WTC11 (cell line): ENCODE measurements at regions not wholly inside any gene's neighbourhood (a gene's known extent, or its start where the extent isn't known, plus 50 kb on each side); places are given as distances from the start of the nearest gene placed in this dataset.

ENCODE experiments used
- ATAC-seq: fragments of 200-7000 bp; cut with Tn5 transposase; 2 replicates; pipeline ENCODE4 v1.10.0; 2021; ENCODE audit warnings: mild to moderate bottlenecking, moderate library complexity
- CTCF ChIA-PET: fragments of 300-600 bp; sonication (Branson Sonifier 250); formaldehyde crosslinking; loops from one replicate; lab custom pipeline; 2021; ENCODE audit warnings: antibody characterized with exemption; lab: Charles Lee
- POLR2A ChIA-PET: fragments of 350-600 bp; sonication (Branson Sonifier 250); formaldehyde crosslinking; loops from one replicate; lab custom pipeline; 2021; ENCODE audit warnings: antibody characterized with exemption; lab: Charles Lee
- DNase-seq: peaks from one replicate; pipeline ENCODE4 v3.0.0; 2021; ENCODE audit warnings: low spot score
- H3K27ac Mint-ChIP-seq: 2 replicates; pipeline ENCODE4 v1.8.0; 2021; ENCODE audit warnings: mixed read lengths
- H3K27me3 Mint-ChIP-seq: 2 replicates; pipeline ENCODE4 v1.8.0; 2021; ENCODE audit warnings: low read depth, mild to moderate bottlenecking, moderate library complexity, mixed read lengths
- H3K36me3 Mint-ChIP-seq: 2 replicates; pipeline ENCODE4 v1.8.0; 2021; ENCODE audit warnings: mixed read lengths
- H3K4me1 Mint-ChIP-seq: 2 replicates; pipeline ENCODE4 v1.8.0; 2022; ENCODE audit warnings: mixed read lengths
- H3K4me3 Mint-ChIP-seq: 2 replicates; pipeline ENCODE4 v1.8.0; 2021; ENCODE audit warnings: mild to moderate bottlenecking, moderate library complexity, mixed read lengths
- H3K9me3 Mint-ChIP-seq: 2 replicates; pipeline ENCODE4 v1.8.0; 2021; ENCODE audit warnings: mixed read lengths
- AFF4 ChIP-seq: sonication (generic); formaldehyde crosslinking; IDR thresholded peaks from 2 replicates; pipeline ENCODE4 v1.8.1; 2023; ENCODE audit warnings: mild to moderate bottlenecking, missing genetic modification reagents, borderline replicate concordance
- ATF6 ChIP-seq: sonication (generic); formaldehyde crosslinking; IDR thresholded peaks from 2 replicates; pipeline ENCODE4 v1.8.1; 2023; ENCODE audit warnings: mild to moderate bottlenecking, missing genetic modification reagents
- CREB1 ChIP-seq: sonication (generic); formaldehyde crosslinking; IDR thresholded peaks from 2 replicates; pipeline ENCODE4 v1.8.0; 2023; ENCODE audit warnings: mild to moderate bottlenecking, missing genetic modification reagents
- E2F1 ChIP-seq: sonication (generic); formaldehyde crosslinking; IDR thresholded peaks from 2 replicates; pipeline ENCODE4 v1.8.0; 2022; ENCODE audit warnings: mild to moderate bottlenecking, missing genetic modification reagents
- E2F4 ChIP-seq: sonication (generic); formaldehyde crosslinking; IDR thresholded peaks from 2 replicates; pipeline ENCODE4 v1.8.1; 2022; ENCODE audit warnings: low read depth, mild to moderate bottlenecking, moderate library complexity, missing genetic modification reagents, borderline replicate concordance
- FOXJ3 ChIP-seq: sonication (generic); formaldehyde crosslinking; IDR thresholded peaks from 2 replicates; pipeline ENCODE4 v1.9.0; 2021; ENCODE audit warnings: missing genetic modification reagents, mild to moderate bottlenecking, borderline replicate concordance
- GABPB1 ChIP-seq: sonication (generic); formaldehyde crosslinking; IDR thresholded peaks from 2 replicates; pipeline ENCODE4 v1.8.1; 2023; ENCODE audit warnings: mild to moderate bottlenecking, missing genetic modification reagents
- HMGA2 ChIP-seq: fragments of 250-450 bp; sonication (Bioruptor Pico); IDR thresholded peaks from 2 replicates; pipeline ENCODE4 v1.4.0; 2021; ENCODE audit warnings: mild to moderate bottlenecking, moderate library complexity
- HMGXB4 ChIP-seq: sonication (generic); formaldehyde crosslinking; IDR thresholded peaks from 2 replicates; pipeline ENCODE4 v1.8.1; 2023; ENCODE audit warnings: mild to moderate bottlenecking, moderate library complexity, missing genetic modification reagents
- IRF2 ChIP-seq: sonication (generic); formaldehyde crosslinking; IDR thresholded peaks from 2 replicates; pipeline ENCODE4 v1.8.0; 2022; ENCODE audit warnings: low read depth, missing genetic modification reagents, borderline replicate concordance
- JUN ChIP-seq: sonication (generic); formaldehyde crosslinking; IDR thresholded peaks from 2 replicates; pipeline ENCODE4 v1.8.0; 2023; ENCODE audit warnings: mild to moderate bottlenecking, missing genetic modification reagents
- MAX ChIP-seq: sonication (generic); formaldehyde crosslinking; IDR thresholded peaks from 2 replicates; pipeline ENCODE4 v1.8.0; 2022; ENCODE audit warnings: mild to moderate bottlenecking, missing genetic modification reagents
- MYBL2 ChIP-seq: sonication (generic); formaldehyde crosslinking; IDR thresholded peaks from 2 replicates; pipeline ENCODE4 v1.8.1; 2023; ENCODE audit warnings: mild to moderate bottlenecking, moderate library complexity, missing genetic modification reagents
- PRDM15 ChIP-seq: sonication (generic); formaldehyde crosslinking; IDR thresholded peaks from 2 replicates; pipeline ENCODE4 v1.8.0; 2022; ENCODE audit warnings: missing genetic modification reagents
- RORB ChIP-seq: fragments of 250-450 bp; sonication (Bioruptor Pico); IDR thresholded peaks from 2 replicates; pipeline ENCODE4 v1.9.0; 2021; ENCODE audit warnings: mild to moderate bottlenecking
- SMAD3 ChIP-seq: sonication (generic); formaldehyde crosslinking; IDR thresholded peaks from 2 replicates; pipeline ENCODE4 v1.8.0; 2022; ENCODE audit warnings: missing genetic modification reagents, mild to moderate bottlenecking, borderline replicate concordance
- TEAD1 ChIP-seq: sonication (generic); formaldehyde crosslinking; IDR thresholded peaks from 2 replicates; pipeline ENCODE4 v1.8.0; 2022; ENCODE audit warnings: mild to moderate bottlenecking, missing genetic modification reagents
- ZMAT4 ChIP-seq: fragments of 250-450 bp; sonication (Bioruptor Pico); IDR thresholded peaks from 2 replicates; pipeline ENCODE4 v1.9.0; 2021; ENCODE audit warnings: mild to moderate bottlenecking
- ZNF232 ChIP-seq: sonication (generic); formaldehyde crosslinking; IDR thresholded peaks from 2 replicates; pipeline ENCODE4 v1.8.0; 2022; ENCODE audit warnings: mild to moderate bottlenecking, missing genetic modification reagents
- ZNF263 ChIP-seq: sonication (generic); formaldehyde crosslinking; IDR thresholded peaks from 2 replicates; pipeline ENCODE4 v1.8.1; 2022; ENCODE audit warnings: low read depth, mild to moderate bottlenecking, moderate library complexity, missing genetic modification reagents
- ZNF317 ChIP-seq: sonication (generic); formaldehyde crosslinking; IDR thresholded peaks from 2 replicates; pipeline ENCODE4 v1.8.1; 2023; ENCODE audit warnings: low read depth, mild to moderate bottlenecking, moderate library complexity, missing genetic modification reagents, borderline replicate concordance

- TF ChIP-seq E2F4 (CRISPR knock-in tag) = no peak
- no peak for TF ChIP-seq MYBL2 (CRISPR knock-in tag)
- TF ChIP-seq ZNF232 = no peak
- TF ChIP-seq HMGA2 (CRISPR knock-in tag) = no peak
- no peak for TF ChIP-seq RORB (CRISPR knock-in tag)
- no peak for TF ChIP-seq ZNF317 (CRISPR knock-in tag)
- TF ChIP-seq JUN = no peak
- TF ChIP-seq, all 79 proteins: peak for 0
Observed at GRCh38 chr7:115146148-115146547, 224.3 kb downstream of the MDFIC start (continued).

GRCh38 chr7:115145512-115145911 lies 223.6 kb downstream of the MDFIC start:
- H3K27me3 Mint-ChIP-seq = no peaks in the 10 kb centered on the region
- no peaks in the 10 kb centered on the region for H3K9me3 Mint-ChIP-seq
- DNase-seq = no peak
- H3K4me3 Mint-ChIP-seq = no peak overlapping the region
- H3K27ac Mint-ChIP-seq = no peak overlapping the region
- CTCF ChIA-PET = no interaction called here
- POLR2A ChIA-PET = no interaction called here
- no peak for TF ChIP-seq RORB (CRISPR knock-in tag)
- no peak for TF ChIP-seq CREB1 (CRISPR knock-in tag)
- TF ChIP-seq TEAD1 (CRISPR knock-in tag) = no peak
- TF ChIP-seq ZMAT4 (CRISPR knock-in tag) = no peak
- TF ChIP-seq SMAD3 (CRISPR knock-in tag) = no peak
- no peak for TF ChIP-seq FOXJ3
- TF ChIP-seq E2F1 = no peak
- no peak for TF ChIP-seq HMGXB4 (CRISPR knock-in tag)
- TF ChIP-seq MAX (CRISPR knock-in tag) = no peak
- TF ChIP-seq ZNF263 (CRISPR knock-in tag) = no peak
- no peak for TF ChIP-seq ATF6 (CRISPR knock-in tag)
- no peak for TF ChIP-seq GABPB1 (CRISPR knock-in tag)
- TF ChIP-seq IRF2 (CRISPR knock-in tag) = no peak
- TF ChIP-seq PRDM15 (CRISPR knock-in tag) = no peak
- TF ChIP-seq AFF4 = no peak
- TF ChIP-seq, all 79 proteins: peak for 0
- H3K36me3 Mint-ChIP-seq = no peaks in the 10 kb centered on the region
- no peak for ATAC-seq
- peaks cover 10% of the 10 kb centered on the region for H3K4me1 Mint-ChIP-seq
